ENCODE measurements at regions not wholly inside any gene's neighbourhood (a gene's known extent, or its start where the extent isn't known, plus 50 kb on each side); places are given as distances from the start of the nearest gene placed in this dataset.

- Mint-ChIP-seq H3K4me3 (no peak overlapping the region), H3K36me3 (no peaks in the 10 kb centered on the region), H3K27ac (no peak overlapping the region), H3K4me1 (ENCODE audit: low read depth in 2 of 2) (no peaks in the 10 kb centered on the region), H3K27me3 (no peaks in the 10 kb centered on the region), H3K9me3 (no peaks in the 10 kb centered on the region)
- no peak for DNase-seq (ENCODE audit: low spot score)
- ATAC-seq: no peak
Observed at GRCh38 chrY:8151561-8151960, 1185.7 kb upstream of the TSPY4 start.

- DNase-seq (ENCODE audit: low spot score) (no peak), ATAC-seq (no peak)
- Mint-ChIP-seq H3K4me1 (ENCODE audit: low read depth in 2 of 2) (no peaks in the 10 kb centered on the region), H3K9me3 (no peaks in the 10 kb centered on the region), H3K27me3 (no peaks in the 10 kb centered on the region), H3K4me3 (no peak overlapping the region), H3K36me3 (no peaks in the 10 kb centered on the region), H3K27ac (no peak overlapping the region)
Observed at GRCh38 chrY:8128578-8128977, 1208.7 kb upstream of the TSPY4 start.

DNA sequence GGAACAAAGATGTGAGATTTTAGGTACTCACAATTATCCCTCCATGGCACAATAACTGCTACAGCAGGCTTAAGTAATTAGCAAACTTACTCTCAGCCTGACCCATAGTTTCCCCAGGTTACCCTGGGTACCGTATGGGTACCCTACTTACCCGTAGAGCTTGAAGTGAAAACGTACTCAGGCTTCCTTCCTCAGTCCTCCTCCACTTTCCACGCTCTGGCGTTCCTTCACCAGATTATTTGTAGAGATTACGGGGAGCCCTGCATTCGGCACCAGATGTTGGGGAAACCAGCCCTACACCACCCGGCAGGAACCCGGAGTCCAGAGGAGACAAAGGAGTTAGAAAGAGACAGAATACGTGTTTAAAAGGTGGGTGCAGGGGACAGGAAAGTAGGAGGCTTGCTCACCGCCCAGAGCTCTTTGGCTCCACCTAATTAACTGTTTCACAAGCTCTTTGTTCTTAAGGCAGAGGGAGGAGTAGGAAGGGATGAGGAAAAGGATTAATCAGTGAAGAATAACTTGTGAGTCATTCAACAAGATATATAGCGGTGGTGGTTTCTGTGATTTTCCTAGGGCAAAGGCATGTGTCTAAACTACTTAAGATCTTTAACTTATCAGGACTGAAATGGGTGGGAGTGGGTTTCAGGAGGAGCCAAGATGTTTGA is 1211.2 kb upstream of the TSPY4 start:
- Mint-ChIP-seq H3K4me3 (no peak overlapping the region), H3K27ac (no peak overlapping the region), H3K4me1 (ENCODE audit: low read depth in 2 of 2) (no peaks in the 10 kb centered on the region), H3K27me3 (no peaks in the 10 kb centered on the region), H3K9me3 (no peaks in the 10 kb centered on the region), H3K36me3 (no peaks in the 10 kb centered on the region)
- no peak for ATAC-seq
- DNase-seq (ENCODE audit: low spot score): no peak

DNA sequence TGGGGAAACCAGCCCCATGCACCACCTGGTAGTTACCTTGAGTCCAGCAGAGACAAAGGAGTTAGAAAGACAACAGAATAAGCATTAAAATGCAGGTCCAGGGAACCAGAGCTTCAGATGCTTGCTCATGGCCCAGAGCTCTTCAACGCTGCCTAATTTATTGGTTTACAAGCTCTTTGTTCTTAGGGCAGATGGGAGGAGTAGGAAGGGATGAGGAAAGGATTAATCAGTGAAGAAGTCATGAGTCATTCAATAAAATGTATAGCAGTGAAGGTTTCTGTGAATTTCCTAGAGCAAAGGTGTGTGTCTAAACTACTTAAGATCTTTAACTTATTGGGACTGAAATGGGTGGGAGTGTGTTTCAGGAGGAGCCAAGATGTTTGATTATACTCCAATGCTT is 1210.3 kb upstream of the AMELY start:
- H3K4me3 Mint-ChIP-seq: no peak overlapping the region
- no peaks in the 10 kb centered on the region for H3K9me3 Mint-ChIP-seq
- H3K27ac Mint-ChIP-seq: no peak overlapping the region
- no peak for DNase-seq (ENCODE audit: low spot score)
- H3K36me3 Mint-ChIP-seq: no peaks in the 10 kb centered on the region
- H3K27me3 Mint-ChIP-seq: no peaks in the 10 kb centered on the region
- no peaks in the 10 kb centered on the region for H3K4me1 Mint-ChIP-seq (ENCODE audit: low read depth in 2 of 2)
- no peak for ATAC-seq

DNA sequence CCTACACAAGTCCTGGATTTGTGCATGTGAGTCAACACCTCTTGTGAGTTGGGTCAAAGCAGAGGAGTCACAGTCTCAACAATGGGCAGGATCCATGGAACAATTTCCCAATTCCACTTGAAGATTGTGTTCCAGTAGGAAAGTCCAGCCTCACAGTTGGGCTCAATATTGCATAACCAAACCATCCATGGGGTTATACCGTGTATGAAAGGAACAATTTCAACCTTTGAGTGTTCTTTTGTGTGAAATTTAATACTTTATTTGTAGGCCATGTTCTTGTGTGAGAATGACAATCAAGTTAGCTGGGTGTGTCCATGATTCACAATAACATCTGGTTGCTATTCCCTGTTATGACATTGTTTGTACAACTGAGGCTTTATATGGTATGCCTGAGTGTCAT is 1182.9 kb upstream of the AMELY start:
- Mint-ChIP-seq H3K4me1 (ENCODE audit: low read depth in 2 of 2) (no peaks in the 10 kb centered on the region), H3K9me3 (no peaks in the 10 kb centered on the region), H3K4me3 (no peak overlapping the region), H3K27ac (no peak overlapping the region), H3K27me3 (no peaks in the 10 kb centered on the region), H3K36me3 (no peaks in the 10 kb centered on the region)
- no peak for DNase-seq (ENCODE audit: low spot score)
- ATAC-seq: no peak

DNA sequence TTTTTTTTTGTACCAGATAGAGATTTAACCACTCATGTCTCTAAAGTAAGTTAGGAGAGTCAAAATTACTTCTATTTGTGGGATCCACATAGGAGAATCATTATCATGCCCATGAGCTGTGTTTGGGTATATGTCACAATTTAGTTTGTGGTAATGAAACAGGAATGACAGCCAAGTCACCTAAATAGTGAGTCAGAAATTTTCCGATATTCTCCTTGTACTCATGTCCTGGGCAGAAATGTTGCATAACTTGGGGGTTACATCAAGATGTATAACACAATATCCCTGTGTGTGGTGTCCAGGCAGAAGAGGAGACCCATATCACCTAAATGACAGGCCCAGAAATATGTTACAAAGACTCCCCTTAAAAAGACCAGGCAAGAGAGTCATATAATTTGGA is 1181.4 kb upstream of the AMELY start:
- H3K27ac Mint-ChIP-seq: no peak overlapping the region
- no peak overlapping the region for H3K4me3 Mint-ChIP-seq
- no peaks in the 10 kb centered on the region for H3K9me3 Mint-ChIP-seq
- H3K27me3 Mint-ChIP-seq: no peaks in the 10 kb centered on the region
- H3K4me1 Mint-ChIP-seq (ENCODE audit: low read depth in 2 of 2): no peaks in the 10 kb centered on the region
- ATAC-seq: no peak
- DNase-seq (ENCODE audit: low spot score): no peak
- H3K36me3 Mint-ChIP-seq: no peaks in the 10 kb centered on the region

DNA sequence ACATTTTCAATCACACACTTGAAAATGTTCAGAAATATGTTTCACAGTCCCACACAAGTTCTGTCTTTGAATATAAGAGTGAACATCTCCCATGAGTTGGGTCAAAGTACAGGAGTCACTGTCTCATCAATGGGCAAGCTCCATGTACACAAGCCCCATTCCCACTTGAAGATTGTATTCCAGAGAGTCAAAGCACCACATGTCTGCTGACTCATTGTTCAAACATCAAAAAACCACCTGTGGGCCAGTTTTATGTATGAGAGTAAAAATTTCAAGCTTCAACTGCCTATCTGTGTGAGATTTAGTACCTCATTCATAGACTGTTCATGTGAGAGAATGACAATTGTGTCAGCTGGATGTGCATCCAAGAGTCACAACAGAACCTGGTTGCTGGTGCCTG is 1174.4 kb upstream of the AMELY start:
- no peak for ATAC-seq
- no peak for DNase-seq (ENCODE audit: low spot score)

GRCh38 chrY:8084192-8084591 is 1172.6 kb upstream of the AMELY start:
- no peaks in the 10 kb centered on the region for H3K27me3 Mint-ChIP-seq
- DNase-seq (ENCODE audit: low spot score) (no peak), ATAC-seq (no peak)
- no peaks in the 10 kb centered on the region for H3K9me3 Mint-ChIP-seq
- H3K4me1 Mint-ChIP-seq (ENCODE audit: low read depth in 2 of 2): no peaks in the 10 kb centered on the region
- no peak overlapping the region for H3K4me3 Mint-ChIP-seq
- H3K27ac Mint-ChIP-seq: no peak overlapping the region
- no peaks in the 10 kb centered on the region for H3K36me3 Mint-ChIP-seq

More for the DNA sequence above, 1174.4 kb upstream of the AMELY start:
- H3K4me1 Mint-ChIP-seq (ENCODE audit: low read depth in 2 of 2): no peaks in the 10 kb centered on the region
- no peaks in the 10 kb centered on the region for H3K36me3 Mint-ChIP-seq
- H3K27ac Mint-ChIP-seq: no peak overlapping the region
- no peaks in the 10 kb centered on the region for H3K9me3 Mint-ChIP-seq
- no peaks in the 10 kb centered on the region for H3K27me3 Mint-ChIP-seq
- no peak overlapping the region for H3K4me3 Mint-ChIP-seq

DNA sequence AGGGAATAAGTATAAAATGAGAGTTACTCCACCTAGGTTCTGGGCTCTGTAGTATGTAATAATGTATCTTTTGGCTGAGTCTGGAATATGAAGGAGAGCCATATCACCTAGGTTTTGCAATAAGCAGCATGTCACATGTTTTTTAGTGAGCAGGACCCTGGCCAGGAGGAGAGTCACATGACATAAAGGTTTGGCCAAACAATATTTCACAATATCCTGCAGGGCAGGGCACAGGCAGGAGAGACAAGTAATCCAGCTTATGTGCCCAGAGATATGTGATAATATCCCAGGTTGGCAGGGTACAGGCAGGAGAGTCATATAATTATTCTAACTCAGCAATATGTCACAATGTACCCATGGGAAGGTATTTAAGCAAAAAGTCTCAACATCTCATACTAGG is 1169.6 kb upstream of the AMELY start:
- no peaks in the 10 kb centered on the region for H3K4me1 Mint-ChIP-seq (ENCODE audit: low read depth in 2 of 2)

GRCh38 chrY:8065220-8065619 is 1153.7 kb upstream of the AMELY start:
- Mint-ChIP-seq H3K27me3 (no peaks in the 10 kb centered on the region), H3K4me1 (ENCODE audit: low read depth in 2 of 2) (no peaks in the 10 kb centered on the region), H3K36me3 (no peaks in the 10 kb centered on the region), H3K9me3 (no peaks in the 10 kb centered on the region), H3K27ac (no peak overlapping the region), H3K4me3 (no peak overlapping the region)
- DNase-seq (ENCODE audit: low spot score): no peak
- ATAC-seq: no peak

More for the DNA sequence above, 1169.6 kb upstream of the AMELY start:
- Mint-ChIP-seq H3K27ac (no peak overlapping the region), H3K36me3 (no peaks in the 10 kb centered on the region), H3K9me3 (no peaks in the 10 kb centered on the region), H3K4me3 (no peak overlapping the region), H3K27me3 (no peaks in the 10 kb centered on the region)
- no peak for DNase-seq (ENCODE audit: low spot score)
- no peak for ATAC-seq

DNA sequence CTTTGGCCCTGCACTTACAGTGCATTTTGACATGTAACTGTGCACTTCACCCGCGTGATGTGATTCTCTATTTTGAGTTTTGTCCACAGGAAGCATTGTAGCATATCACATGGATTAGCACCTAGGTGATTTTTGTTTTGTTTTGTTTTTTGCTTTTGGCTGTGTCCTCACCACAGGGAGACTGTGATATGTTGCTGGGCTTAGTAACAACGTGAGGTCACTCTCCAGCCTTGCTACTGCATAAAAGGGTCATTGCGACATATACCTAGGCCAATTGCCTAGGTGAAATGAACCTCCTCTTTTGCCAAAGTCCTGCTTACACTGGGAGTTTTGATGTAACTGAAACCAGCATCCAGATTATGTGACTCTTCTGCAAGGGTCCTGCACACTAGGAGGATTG is 1152.9 kb upstream of the AMELY start:
- no peaks in the 10 kb centered on the region for H3K4me1 Mint-ChIP-seq (ENCODE audit: low read depth in 2 of 2)
- H3K4me3 Mint-ChIP-seq: no peak overlapping the region
- DNase-seq (ENCODE audit: low spot score) (no peak), ATAC-seq (no peak)
- no peaks in the 10 kb centered on the region for H3K9me3 Mint-ChIP-seq
- H3K27ac Mint-ChIP-seq: no peak overlapping the region
- no peaks in the 10 kb centered on the region for H3K36me3 Mint-ChIP-seq
- no peaks in the 10 kb centered on the region for H3K27me3 Mint-ChIP-seq

- H3K9me3 Mint-ChIP-seq: no peaks in the 10 kb centered on the region
- ATAC-seq (no peak), DNase-seq (ENCODE audit: low spot score) (no peak)
- H3K4me1 Mint-ChIP-seq (ENCODE audit: low read depth in 2 of 2): no peaks in the 10 kb centered on the region
- no peaks in the 10 kb centered on the region for H3K36me3 Mint-ChIP-seq
- H3K4me3 Mint-ChIP-seq: no peak overlapping the region
- no peak overlapping the region for H3K27ac Mint-ChIP-seq
- no peaks in the 10 kb centered on the region for H3K27me3 Mint-ChIP-seq
Observed at GRCh38 chrY:8063973-8064372, 1152.4 kb upstream of the AMELY start.

GRCh38 chrY:8058613-8059012 is 1147.1 kb upstream of the AMELY start:
- ATAC-seq (no peak), DNase-seq (ENCODE audit: low spot score) (no peak)
- H3K27me3 Mint-ChIP-seq: no peaks in the 10 kb centered on the region
- H3K4me1 Mint-ChIP-seq (ENCODE audit: low read depth in 2 of 2): no peaks in the 10 kb centered on the region
- H3K27ac Mint-ChIP-seq: no peak overlapping the region
- H3K4me3 Mint-ChIP-seq: no peak overlapping the region
- H3K36me3 Mint-ChIP-seq: no peaks in the 10 kb centered on the region
- no peaks in the 10 kb centered on the region for H3K9me3 Mint-ChIP-seq

- Mint-ChIP-seq H3K4me1 (ENCODE audit: low read depth in 2 of 2) (no peaks in the 10 kb centered on the region), H3K9me3 (no peaks in the 10 kb centered on the region), H3K27ac (no peak overlapping the region), H3K4me3 (no peak overlapping the region), H3K36me3 (no peaks in the 10 kb centered on the region), H3K27me3 (no peaks in the 10 kb centered on the region)
- DNase-seq (ENCODE audit: low spot score) (no peak), ATAC-seq (no peak)
Observed at GRCh38 chrY:8051340-8051739, 1139.8 kb upstream of the AMELY start.

DNA sequence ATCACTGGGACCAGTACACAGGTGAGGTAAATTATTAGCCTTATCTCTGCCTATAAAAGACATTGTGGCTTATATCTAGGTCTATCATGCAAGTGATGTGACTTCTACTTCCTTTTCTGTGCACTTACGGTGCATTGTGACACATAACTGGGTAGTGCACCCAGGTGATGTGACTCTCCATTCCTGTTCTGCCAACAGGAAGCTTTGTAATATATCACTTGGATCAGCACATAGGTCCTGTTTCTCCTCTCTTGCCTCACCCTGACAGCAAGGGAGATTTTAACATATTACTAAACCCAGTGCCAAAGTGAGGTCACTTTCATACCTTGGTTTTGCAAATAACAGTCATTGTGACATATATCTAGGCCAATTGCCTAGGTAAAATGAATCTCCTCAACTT is 1129.7 kb upstream of the AMELY start:
- no peaks in the 10 kb centered on the region for H3K27me3 Mint-ChIP-seq
- no peaks in the 10 kb centered on the region for H3K9me3 Mint-ChIP-seq
- no peaks in the 10 kb centered on the region for H3K4me1 Mint-ChIP-seq (ENCODE audit: low read depth in 2 of 2)
- H3K36me3 Mint-ChIP-seq: no peaks in the 10 kb centered on the region
- no peak for ATAC-seq
- no peak overlapping the region for H3K4me3 Mint-ChIP-seq
- H3K27ac Mint-ChIP-seq: no peak overlapping the region
- no peak for DNase-seq (ENCODE audit: low spot score)

All from natural killer cell treated with Interleukin-12 subunit alpha and Interleukin-12 subunit beta and Interleukin-15 and Interleukin-18, amount 100 ng/mL, for 72 hours (primary cell).